ENCODE measurements at regions not wholly inside any gene's neighbourhood (a gene's known extent, or its start where the extent isn't known, plus 50 kb on each side); places are given as distances from the start of the nearest gene placed in this dataset.

DNA sequence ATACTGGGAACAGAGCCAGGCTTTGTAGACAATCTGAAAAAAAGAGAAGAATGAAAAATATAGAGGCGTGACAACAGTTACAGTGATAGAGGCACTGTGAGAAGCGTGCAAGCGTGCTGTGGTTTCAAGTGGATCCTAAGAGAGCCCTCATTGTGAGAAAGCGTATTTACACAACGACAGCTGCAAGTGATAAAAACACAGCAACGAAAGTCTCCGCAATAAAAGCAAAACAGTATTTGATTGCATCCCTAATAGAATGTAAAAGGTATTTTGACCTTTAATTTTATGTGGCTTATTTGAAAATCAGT, 642.7 kb upstream of the ARGLU1 start:
- TF ChIP-seq, protein P1, sequence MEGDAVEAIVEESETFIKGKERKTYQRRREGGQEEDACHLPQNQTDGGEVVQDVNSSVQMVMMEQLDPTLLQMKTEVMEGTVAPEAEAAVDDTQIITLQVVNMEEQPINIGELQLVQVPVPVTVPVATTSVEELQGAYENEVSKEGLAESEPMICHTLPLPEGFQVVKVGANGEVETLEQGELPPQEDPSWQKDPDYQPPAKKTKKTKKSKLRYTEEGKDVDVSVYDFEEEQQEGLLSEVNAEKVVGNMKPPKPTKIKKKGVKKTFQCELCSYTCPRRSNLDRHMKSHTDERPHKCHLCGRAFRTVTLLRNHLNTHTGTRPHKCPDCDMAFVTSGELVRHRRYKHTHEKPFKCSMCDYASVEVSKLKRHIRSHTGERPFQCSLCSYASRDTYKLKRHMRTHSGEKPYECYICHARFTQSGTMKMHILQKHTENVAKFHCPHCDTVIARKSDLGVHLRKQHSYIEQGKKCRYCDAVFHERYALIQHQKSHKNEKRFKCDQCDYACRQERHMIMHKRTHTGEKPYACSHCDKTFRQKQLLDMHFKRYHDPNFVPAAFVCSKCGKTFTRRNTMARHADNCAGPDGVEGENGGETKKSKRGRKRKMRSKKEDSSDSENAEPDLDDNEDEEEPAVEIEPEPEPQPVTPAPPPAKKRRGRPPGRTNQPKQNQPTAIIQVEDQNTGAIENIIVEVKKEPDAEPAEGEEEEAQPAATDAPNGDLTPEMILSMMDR (IDR thresholded peaks at IDR 0.05; ENCODE audit: insufficient read depth, low read length, poor library complexity, severe bottlenecking), result no peak
- no peak for TF ChIP-seq EZH2phosphoT487 (conservative IDR thresholded peaks at IDR 0.05; ENCODE audit: low read length)

All from SU-DHL-6 (cell line).